Kidney (tissue), 13 donors: ENCODE measurements at regions not wholly inside any gene's neighbourhood (a gene's known extent, or its start where the extent isn't known, plus 50 kb on each side); places are given as distances from the start of the nearest gene placed in this dataset.
"Not testable (repeated sequence)": the region's sequence is repeated elsewhere in the genome, so short reads cannot be mapped to it uniquely, and the experiment has no call there.

Source experiments
- DNase-seq, 5 donors: peaks; one replicate each; pipeline ENCODE4 v3.0.0-alpha.2; 2013 to 2020
- FAIRE-seq: peaks from 2 replicates; lab custom pipeline; 2012; peaks lifted over from hg19 to GRCh38; lab: Jason Lieb, UNC
- H3K27ac ChIP-seq, 2 donors: one replicate each; pipeline ENCODE4 v1.7.0; 2013; ENCODE audit warnings: low read depth in 2 of 2, low read length in 2 of 2, inconsistent platforms in 1 of 2
- H3K27me3 ChIP-seq: one replicate; pipeline ENCODE4 v1.7.1; 2013; ENCODE audit warnings: low read length, inconsistent platforms; ENCODE audit not compliant: control insufficient read depth, insufficient read depth
- H3K36me3 ChIP-seq, 3 donors: one replicate each; pipeline versions ENCODE4 v1.7.0 to v1.7.1; 2013; ENCODE audit warnings: low read length in 3 of 3, control low read depth in 1 of 3, inconsistent platforms in 1 of 3; ENCODE audit not compliant: insufficient read depth in 3 of 3, control insufficient read depth in 2 of 3
- H3K4me1 ChIP-seq, 3 donors: one replicate each; pipeline versions ENCODE4 v1.7.0 to v1.7.1; 2013; ENCODE audit warnings: low read length in 3 of 3, inconsistent platforms in 1 of 3, low read depth in 1 of 3; ENCODE audit not compliant: control insufficient read depth in 2 of 3, insufficient read depth in 2 of 3
- H3K4me3 ChIP-seq, 3 donors: one replicate each; pipeline versions ENCODE4 v1.7.0 to v1.8.1; 2013; ENCODE audit warnings: low read length in 3 of 3, control low read depth in 1 of 3, inconsistent platforms in 1 of 3
- H3K9ac ChIP-seq, 3 donors: one replicate each; pipeline versions ENCODE4 v1.7.0 to v1.7.1; 2013; ENCODE audit warnings: low read length in 3 of 3, control low read depth in 1 of 3, inconsistent platforms in 1 of 3
- H3K9me3 ChIP-seq, 3 donors: one replicate each; pipeline versions ENCODE4 v1.7.0 to v1.7.1; 2013; ENCODE audit warnings: low read length in 3 of 3, control low read depth in 1 of 3, inconsistent platforms in 1 of 3; ENCODE audit not compliant: control insufficient read depth in 2 of 3, insufficient read depth in 1 of 3
- CTCF ChIP-seq: IDR thresholded peaks from 3 replicates; pipeline ENCODE4 v1.5.1; 2012; ENCODE audit warnings: mild to moderate bottlenecking, moderate library complexity, borderline replicate concordance; ENCODE audit not compliant: insufficient read depth; ENCODE audit errors: extremely low read depth
- intact Hi-C: fragments of 100-400 bp; cut with DNase I; formaldehyde crosslinking; loops from one replicate; pipeline ENCODE4 v1.11.1; 2022
- donor health status: control.
- donor health status: control.
- donor health status: control.
- donor health status: control.
- donor health status: control.
- donor health status: DM: yes; HTN: yes; CAD: no.
- donor health status: Normal renal cell carcinoma (clear cell type).

- intact Hi-C loops: no loop called here
- Histone ChIP-seq H3K27ac (no peak overlapping the region), H3K36me3 (no peaks in the 10 kb centered on the region), H3K9ac (no peak overlapping the region), H3K27me3 (no peaks in the 10 kb centered on the region), H3K4me1 (no peaks in the 10 kb centered on the region), H3K9me3 (no peaks in the 10 kb centered on the region), H3K4me3 (no peak overlapping the region)
- DNase-seq (peak in 2 of 5 donors; percentile 49 to 60), FAIRE-seq (no peak)
- TF ChIP-seq CTCF: no peak
These were observed 251.4 kb downstream of the ANKRD30B start for GRCh38 chr18:14999085-14999975.

GRCh38 chr18:15000119-15001037 lies 252.4 kb downstream of the ANKRD30B start:
- H3K9me3 ChIP-seq, H3K27ac ChIP-seq, FAIRE-seq, H3K27me3 ChIP-seq, intact Hi-C loops, H3K4me1 ChIP-seq, H3K9ac ChIP-seq, H3K36me3 ChIP-seq, H3K4me3 ChIP-seq: not testable (repeated sequence)
- DNase-seq: peak in 2 of 5 donors; percentile 21 to 69

GRCh38 chr18:15001038-15001794 lies 253.2 kb downstream of the ANKRD30B start:
- FAIRE-seq, H3K9ac ChIP-seq, H3K4me1 ChIP-seq, H3K27me3 ChIP-seq, intact Hi-C loops, H3K27ac ChIP-seq, H3K4me3 ChIP-seq, DNase-seq, H3K9me3 ChIP-seq, H3K36me3 ChIP-seq: not testable (repeated sequence)

- H3K27me3 ChIP-seq, H3K4me3 ChIP-seq, H3K27ac ChIP-seq, H3K36me3 ChIP-seq, H3K4me1 ChIP-seq, H3K9me3 ChIP-seq, H3K9ac ChIP-seq, intact Hi-C loops, DNase-seq, FAIRE-seq: not testable (repeated sequence)
These were observed 253.8 kb downstream of the ANKRD30B start for GRCh38 chr18:15001795-15002107.

GRCh38 chr18:15002765-15003164 lies 254.8 kb downstream of the ANKRD30B start:
- FAIRE-seq, H3K27me3 ChIP-seq, intact Hi-C loops, H3K27ac ChIP-seq, H3K4me3 ChIP-seq, H3K9ac ChIP-seq, H3K36me3 ChIP-seq, H3K9me3 ChIP-seq, H3K4me1 ChIP-seq: not testable (repeated sequence)
- DNase-seq: peak in 1 of 5 donors; percentile 54

GRCh38 chr18:15003231-15003630 lies 255.3 kb downstream of the ANKRD30B start:
- H3K4me3 ChIP-seq, FAIRE-seq, intact Hi-C loops, H3K27me3 ChIP-seq, H3K36me3 ChIP-seq, H3K9ac ChIP-seq, H3K9me3 ChIP-seq, H3K27ac ChIP-seq, H3K4me1 ChIP-seq: not testable (repeated sequence)
- peak in 1 of 5 donors; percentile 61 for DNase-seq
